Right lobe of liver (tissue), 6 donors: ENCODE measurements at regions not wholly inside any gene's neighbourhood (a gene's known extent, or its start where the extent isn't known, plus 50 kb on each side); places are given as distances from the start of the nearest gene placed in this dataset.

Experiments used
- ATAC-seq, 4 donors: fragments of 200-7000 bp; cut with Tn5 transposase; one replicate each; pipeline ENCODE4 v1.9.1; 2020; ENCODE audit warnings: mild to moderate bottlenecking in 4 of 4, moderate library complexity in 4 of 4
- DNase-seq, 3 donors: peaks; one replicate each; pipeline ENCODE4 v3.0.0-alpha.2; 2020
- H3K27ac ChIP-seq, 3 donors: fragments of 200-600 bp; one replicate each; pipeline ENCODE4 v1.8.0; 2022
- H3K27me3 ChIP-seq, 2 donors: fragments of 200-600 bp; one replicate each; pipeline ENCODE4 v1.8.0; 2022
- H3K36me3 ChIP-seq, 4 donors: fragments of 200-600 bp; sonication (generic) in 1 of 4; one replicate each; pipeline versions ENCODE4 v1.5.1 to v1.8.0; 2017 to 2022; ENCODE audit warnings: control low read depth in 1 of 4
- H3K4me1 ChIP-seq, 4 donors: fragments of 200-600 bp; sonication (generic) in 1 of 4; one replicate each; pipeline versions ENCODE4 v1.5.1 to v1.8.0; 2017 to 2022; ENCODE audit warnings: control low read depth in 1 of 4
- H3K4me3 ChIP-seq, 3 donors: fragments of 200-600 bp; one replicate each; pipeline ENCODE4 v1.8.0; 2022
- H3K9me3 ChIP-seq, 4 donors: fragments of 200-600 bp; sonication (generic) in 1 of 4; one replicate each; pipeline versions ENCODE4 v1.5.1 to v1.8.0; 2017 to 2022; ENCODE audit warnings: control low read depth in 1 of 4
- POLR2A ChIP-seq: fragments of 450-650 bp; IDR thresholded peaks from one replicate; pipeline ENCODE4 v1.6.1; 2017; ENCODE audit warnings: antibody characterized with exemption, mild to moderate bottlenecking
- WGBS: methylation state at CpG from one replicate; pipeline ENCODE4 v1.1.6; 2018; ENCODE audit warnings: low coverage, low lambda C conversion rate; ENCODE audit not compliant: insufficient coverage; ENCODE audit errors: missing lambda C conversion rate; 5-methylcytosine and 5-hydroxymethylcytosine counted together
- intact Hi-C, 2 donors: fragments of 100-400 bp; cut with DNase I; formaldehyde crosslinking; loops; one replicate each; pipeline versions ENCODE4 v1.11.2 to v1.14.1; 2022
- TF ChIP-seq, protein P1 (sequence below), 4 donors: fragments of 200-600 bp in 3 of 4; fragments of 450-650 bp in 1 of 4; IDR thresholded peaks; one replicate each; pipeline versions ENCODE4 v1.5.1 to v1.8.0; 2016 to 2022; ENCODE audit warnings: antibody characterized with exemption in 4 of 4, mild to moderate bottlenecking in 2 of 4
- donor health status: DM: no; HTN: yes; CAD: no.
- donor health status: DM: no; HTN: no; CAD: no.
- donor health status: DM: no; HTN: no; CAD: no.
- donor health status: DM: no; HTN: yes; CAD: no.
- donor health status: DM: no; HTN: yes; CAD: no.

DNA sequence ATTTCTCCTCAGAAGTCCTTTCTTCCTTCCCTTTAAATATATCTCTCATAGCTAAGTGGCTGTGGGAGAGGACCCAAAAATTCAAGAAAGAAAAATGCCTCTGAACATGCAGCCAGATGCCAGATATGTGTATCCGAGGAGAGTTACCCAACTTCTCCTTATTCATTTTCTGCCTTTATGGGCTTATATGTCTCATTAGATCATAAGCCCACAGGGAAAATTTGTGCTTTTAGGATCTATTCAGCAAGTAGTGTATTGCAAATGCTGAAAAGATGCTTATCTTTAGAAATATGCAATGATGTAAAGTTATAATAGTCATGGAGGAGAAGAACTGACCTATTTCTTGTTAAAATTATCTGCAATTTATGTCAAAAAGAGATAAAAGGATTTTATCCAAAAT, 371.8 kb upstream of the NOCT start:
- no peak overlapping the region for H3K4me3 ChIP-seq
- intact Hi-C loops, result no loop called here
- ATAC-seq (no peak), DNase-seq (no peak)
- H3K27me3 ChIP-seq, result no peaks in the 10 kb centered on the region
- no peaks in the 10 kb centered on the region for H3K4me1 ChIP-seq
- WGBS, result 73% methylated on average over 1 of the region's 1 CpG
- H3K27ac ChIP-seq, result no peak overlapping the region
- TF ChIP-seq, protein P1, sequence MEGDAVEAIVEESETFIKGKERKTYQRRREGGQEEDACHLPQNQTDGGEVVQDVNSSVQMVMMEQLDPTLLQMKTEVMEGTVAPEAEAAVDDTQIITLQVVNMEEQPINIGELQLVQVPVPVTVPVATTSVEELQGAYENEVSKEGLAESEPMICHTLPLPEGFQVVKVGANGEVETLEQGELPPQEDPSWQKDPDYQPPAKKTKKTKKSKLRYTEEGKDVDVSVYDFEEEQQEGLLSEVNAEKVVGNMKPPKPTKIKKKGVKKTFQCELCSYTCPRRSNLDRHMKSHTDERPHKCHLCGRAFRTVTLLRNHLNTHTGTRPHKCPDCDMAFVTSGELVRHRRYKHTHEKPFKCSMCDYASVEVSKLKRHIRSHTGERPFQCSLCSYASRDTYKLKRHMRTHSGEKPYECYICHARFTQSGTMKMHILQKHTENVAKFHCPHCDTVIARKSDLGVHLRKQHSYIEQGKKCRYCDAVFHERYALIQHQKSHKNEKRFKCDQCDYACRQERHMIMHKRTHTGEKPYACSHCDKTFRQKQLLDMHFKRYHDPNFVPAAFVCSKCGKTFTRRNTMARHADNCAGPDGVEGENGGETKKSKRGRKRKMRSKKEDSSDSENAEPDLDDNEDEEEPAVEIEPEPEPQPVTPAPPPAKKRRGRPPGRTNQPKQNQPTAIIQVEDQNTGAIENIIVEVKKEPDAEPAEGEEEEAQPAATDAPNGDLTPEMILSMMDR (IDR thresholded peaks at IDR 0.05), result no peak
- TF ChIP-seq POLR2A, result no peak
- no peaks in the 10 kb centered on the region for H3K9me3 ChIP-seq
- H3K36me3 ChIP-seq, result no peaks in the 10 kb centered on the region

DNA sequence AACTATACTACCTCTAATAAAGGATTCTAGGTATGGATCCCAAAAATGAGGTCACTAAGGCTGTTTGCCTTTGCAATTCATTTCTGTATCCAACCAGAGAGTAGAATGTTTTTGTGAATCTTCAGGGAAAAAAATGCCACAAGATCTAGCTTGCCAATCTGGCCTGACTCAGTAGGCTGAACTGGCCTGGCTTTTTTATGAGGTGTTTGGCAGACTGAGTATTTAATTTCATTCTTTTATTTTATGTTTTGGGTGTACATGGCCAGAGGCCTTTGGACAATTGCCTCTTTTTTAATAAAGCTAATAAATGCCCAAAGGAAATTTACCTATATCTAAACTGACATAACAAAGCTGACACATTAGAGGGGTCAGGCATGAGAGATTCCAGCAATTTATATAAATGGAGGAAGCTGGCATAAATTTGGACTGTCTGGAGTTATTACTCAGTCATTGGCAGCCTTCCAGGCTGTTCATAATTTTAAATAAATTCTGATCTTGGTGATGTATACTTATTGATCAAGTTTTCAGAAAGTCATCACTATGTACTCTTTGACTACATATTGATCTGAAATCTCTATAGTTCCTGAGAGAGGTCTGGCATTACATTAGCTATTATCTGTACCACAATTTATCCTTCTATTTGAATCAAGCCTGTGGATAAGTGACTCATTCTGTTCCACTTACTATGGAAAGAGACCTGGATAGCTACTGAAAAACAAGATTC, 376.4 kb upstream of the NOCT start:
- intact Hi-C loops, result no loop called here
- Histone ChIP-seq H3K4me3 (no peak overlapping the region), H3K4me1 (no peaks in the 10 kb centered on the region), H3K36me3 (no peaks in the 10 kb centered on the region), H3K27ac (no peak overlapping the region), H3K27me3 (no peaks in the 10 kb centered on the region), H3K9me3 (no peaks in the 10 kb centered on the region)
- DNase-seq (no peak), ATAC-seq (no peak)
- TF ChIP-seq, protein P1 (IDR thresholded peaks at IDR 0.05), result no peak
- no peak for TF ChIP-seq POLR2A

DNA sequence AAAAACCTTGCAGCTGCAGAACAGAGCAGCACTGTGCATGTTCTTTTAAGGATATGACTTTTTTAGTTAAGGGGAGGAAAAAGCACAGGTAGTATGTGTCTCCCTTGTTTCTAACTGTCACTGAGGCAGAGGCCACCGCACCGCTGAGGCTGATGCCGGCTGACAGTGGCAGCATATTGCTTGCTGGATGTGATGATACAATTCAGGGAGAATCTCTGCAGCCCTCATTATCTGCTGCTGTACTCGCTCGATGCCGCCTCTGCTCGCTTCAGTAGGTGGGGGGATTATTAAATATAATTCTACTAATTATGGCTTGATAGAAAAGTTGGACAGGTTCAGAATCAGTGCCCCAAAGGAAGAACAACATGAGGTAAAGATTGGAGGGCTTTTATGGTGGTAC, 378.8 kb upstream of the NOCT start:
- WGBS, result 98% methylated on average over 6 of the region's 7 CpGs
- no peak overlapping the region for H3K27ac ChIP-seq
- H3K27me3 ChIP-seq, result no peaks in the 10 kb centered on the region
- DNase-seq, result no peak
- H3K36me3 ChIP-seq, result no peaks in the 10 kb centered on the region
- no peak for ATAC-seq
- H3K9me3 ChIP-seq, result no peaks in the 10 kb centered on the region
- no peak overlapping the region for H3K4me3 ChIP-seq
- H3K4me1 ChIP-seq, result no peaks in the 10 kb centered on the region
- intact Hi-C loops, result no loop called here
- TF ChIP-seq, protein P1 (IDR thresholded peaks at IDR 0.05), result no peak
- no peak for TF ChIP-seq POLR2A

DNA sequence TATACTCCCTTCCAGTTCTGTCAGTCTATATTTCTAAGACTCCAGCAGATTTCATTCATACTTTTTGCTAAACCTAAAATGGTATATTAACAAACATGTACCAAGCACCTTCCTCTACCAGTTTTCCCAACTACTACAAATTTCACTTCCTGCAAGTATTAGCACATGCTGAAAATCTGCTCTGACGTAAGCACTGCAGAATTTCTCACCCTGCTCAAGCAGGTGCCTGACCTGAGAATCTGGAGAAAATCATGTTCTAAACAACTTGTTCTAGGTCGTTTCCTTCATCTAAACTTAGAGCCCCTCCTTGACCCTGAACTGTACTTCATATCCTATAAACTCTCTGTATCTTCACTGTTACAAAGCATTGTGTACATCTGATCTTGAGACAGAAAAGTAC, 380.7 kb upstream of the NOCT start:
- Histone ChIP-seq H3K27me3 (no peaks in the 10 kb centered on the region), H3K4me3 (no peak overlapping the region), H3K27ac (no peak overlapping the region), H3K4me1 (no peaks in the 10 kb centered on the region), H3K36me3 (no peaks in the 10 kb centered on the region), H3K9me3 (no peaks in the 10 kb centered on the region)
- TF ChIP-seq, protein P1 (IDR thresholded peaks at IDR 0.05), result no peak
- no peak for TF ChIP-seq POLR2A
- intact Hi-C loops, result no loop called here
- WGBS, result 45% methylated on average over 2 of the region's 2 CpGs
- no peak for DNase-seq
- no peak for ATAC-seq

DNA sequence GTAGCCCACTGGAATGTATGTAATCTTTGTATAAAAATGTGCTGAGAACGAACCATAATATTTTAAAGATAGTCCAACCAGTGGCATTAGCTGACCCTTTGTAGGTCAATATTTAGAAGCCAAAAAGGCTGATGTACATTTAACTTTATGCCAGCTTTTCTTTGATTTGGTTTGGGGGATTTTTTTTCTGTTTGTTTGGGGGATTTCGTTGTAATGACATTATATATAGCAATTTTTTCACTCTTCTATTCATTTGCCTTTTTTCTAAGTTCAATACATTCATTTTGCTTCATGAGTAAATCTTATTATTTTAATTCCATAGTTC, 382.0 kb upstream of the NOCT start:
- H3K4me3 ChIP-seq, result no peak overlapping the region
- intact Hi-C loops, result no loop called here
- H3K9me3 ChIP-seq, result no peaks in the 10 kb centered on the region
- ATAC-seq (no peak), DNase-seq (no peak)
- no peak overlapping the region for H3K27ac ChIP-seq
- WGBS, result 24% methylated on average over 2 of the region's 2 CpGs
- H3K36me3 ChIP-seq, result no peaks in the 10 kb centered on the region
- no peaks in the 10 kb centered on the region for H3K27me3 ChIP-seq
- no peak for TF ChIP-seq POLR2A
- TF ChIP-seq, protein P1 (IDR thresholded peaks at IDR 0.05), result no peak
- H3K4me1 ChIP-seq, result no peaks in the 10 kb centered on the region
